Fibroblast of peridontal ligament (primary cell): ENCODE measurements at regions not wholly inside any gene's neighbourhood (a gene's known extent, or its start where the extent isn't known, plus 50 kb on each side); places are given as distances from the start of the nearest gene placed in this dataset.

Source experiments
- DNase-seq: peaks from one replicate; pipeline ENCODE4 v3.0.0-alpha.2; 2010; ENCODE audit errors: extremely low read depth

GRCh38 chr9:115209601-115210306, 91.8 kb upstream of the TNC start:
- DNase-seq = no peak

- DNase-seq = no peak
Observed at GRCh38 chr9:115210699-115211098, 92.7 kb upstream of the TNC start.

- DNase-seq = peak; percentile 84
Observed at GRCh38 chr9:115211413-115212124, 93.6 kb upstream of the TNC start.

GRCh38 chr9:115212125-115212605, 94.2 kb upstream of the TNC start:
- no peak for DNase-seq

- DNase-seq = no peak
Observed at GRCh38 chr9:115212832-115213231, 94.9 kb upstream of the TNC start.

- DNase-seq = peak; percentile 78
Observed at GRCh38 chr9:115213818-115214334, 95.9 kb upstream of the TNC start.

GRCh38 chr9:115216873-115217272, 98.9 kb upstream of the TNC start:
- no peak for DNase-seq

- peak; percentile 89 for DNase-seq
Observed at GRCh38 chr9:115220319-115221005, 102.5 kb upstream of the TNC start.

GRCh38 chr9:115223471-115223870, 105.5 kb upstream of the TNC start:
- no peak for DNase-seq

GRCh38 chr9:115225459-115226116, 107.6 kb upstream of the TNC start:
- no peak for DNase-seq

- no peak for DNase-seq
Observed at GRCh38 chr9:115226152-115226551, 108.2 kb upstream of the TNC start.

- no peak for DNase-seq
Observed at GRCh38 chr9:115229496-115229895, 111.5 kb upstream of the TNC start.

- no peak for DNase-seq
Observed at GRCh38 chr9:115230924-115231515, 113.1 kb upstream of the TNC start.

GRCh38 chr9:115232181-115232774, 114.3 kb upstream of the TNC start:
- DNase-seq = no peak

- peak; percentile 86 for DNase-seq
Observed at GRCh38 chr9:115234094-115234493, 116.1 kb upstream of the TNC start.

GRCh38 chr9:115235221-115235620, 117.3 kb upstream of the TNC start:
- no peak for DNase-seq

- peak; percentile 64 for DNase-seq
Observed at GRCh38 chr9:115237385-115237998, 119.5 kb upstream of the TNC start.

GRCh38 chr9:115240676-115241075, 122.7 kb upstream of the TNC start:
- DNase-seq = peak; percentile 89

- no peak for DNase-seq
Observed at GRCh38 chr9:115241641-115242040, 123.7 kb upstream of the TNC start.

- no peak for DNase-seq
Observed at GRCh38 chr9:115249488-115249887, 131.5 kb upstream of the TNC start.

- peak; percentile 90 for DNase-seq
Observed at GRCh38 chr9:115250621-115251032, 132.7 kb upstream of the TNC start.
